Posterior vena cava (tissue), 2 donors: ENCODE measurements at regions not wholly inside any gene's neighbourhood (a gene's known extent, or its start where the extent isn't known, plus 50 kb on each side); places are given as distances from the start of the nearest gene placed in this dataset.

Experiments
- DNase-seq: peaks from one replicate; pipeline ENCODE4 v3.0.0-alpha.2; 2020; ENCODE audit warnings: low spot score
- intact Hi-C, 2 donors: fragments of 100-400 bp; cut with DNase I; formaldehyde crosslinking; loops; one replicate each; pipeline versions ENCODE4 v1.14.1 to v1.14.2; 2022 to 2023
- donor health status: DM: yes; HTN: yes; CAD: no.
- donor health status: DM: yes; HTN: yes; CAD: no.

DNA sequence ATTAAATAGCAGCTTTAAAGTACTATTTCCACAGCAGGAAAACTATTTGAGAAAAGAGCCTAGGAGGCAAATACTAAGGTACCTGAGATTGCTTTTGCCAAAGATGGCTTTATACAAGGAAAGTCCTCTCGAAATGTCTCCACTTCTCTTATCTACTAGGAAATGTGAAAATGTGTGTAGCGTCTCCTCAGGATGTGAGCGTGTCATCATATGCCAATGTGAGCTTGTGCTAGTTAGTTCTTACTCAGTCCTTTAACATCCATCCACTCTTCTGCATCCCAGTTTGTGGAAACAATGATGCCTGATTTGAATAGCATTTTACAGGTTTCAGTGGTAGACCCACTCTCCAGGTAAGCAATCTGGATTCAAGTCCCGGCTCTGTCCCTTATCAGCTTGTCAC, 421.0 kb downstream of the DYNC2H1 start:
- no peak for DNase-seq
- intact Hi-C loops = no loop called here

DNA sequence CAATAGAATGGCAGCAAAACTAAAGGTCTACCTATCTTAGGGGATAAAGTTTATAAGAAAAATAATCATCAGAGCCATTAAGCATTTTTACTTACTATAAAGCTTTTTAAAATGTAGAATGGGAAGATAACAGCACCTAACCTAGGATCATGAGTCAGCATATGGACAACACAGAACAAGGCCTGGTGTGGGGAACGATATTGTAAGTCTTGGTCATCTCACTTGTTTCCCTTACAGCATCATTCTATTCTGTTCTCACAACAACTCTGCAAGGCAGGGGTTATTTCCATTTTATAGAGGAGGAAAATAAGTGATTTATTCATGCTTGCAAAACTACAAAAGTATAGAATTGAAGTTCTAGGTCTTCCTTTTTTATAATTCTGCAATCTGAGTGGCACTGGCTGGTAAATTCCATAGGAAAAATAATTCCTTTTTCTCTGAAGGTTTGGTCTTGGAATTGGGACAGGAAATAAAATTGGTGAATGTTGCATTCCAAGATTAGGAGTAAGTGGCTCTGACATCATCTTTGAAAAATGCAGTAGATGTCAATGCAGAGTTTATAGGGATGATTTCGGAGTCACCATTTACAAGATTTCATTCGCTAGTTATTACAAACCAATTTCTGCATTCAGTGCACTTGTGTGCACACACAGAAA, 423.0 kb downstream of the DYNC2H1 start:
- no peak for DNase-seq
- intact Hi-C loops = no loop called here

DNA sequence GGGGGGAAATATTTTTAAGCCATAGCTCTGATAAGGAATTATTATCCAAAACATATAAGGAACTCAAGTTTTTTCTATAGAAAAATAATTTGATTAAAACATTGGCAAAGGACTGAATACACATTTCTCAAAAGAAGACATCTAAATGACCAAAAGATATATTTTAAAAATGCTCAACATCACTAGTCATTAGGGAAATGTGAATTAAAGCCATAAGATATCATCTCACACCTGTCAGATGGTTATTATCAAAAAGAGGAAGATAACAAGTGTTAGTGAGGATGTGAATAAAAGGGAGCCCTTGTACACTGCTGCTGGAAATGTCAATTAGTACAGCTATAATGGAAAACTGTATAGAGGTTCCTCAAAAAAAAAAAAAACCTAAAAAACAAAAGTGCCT, 425.0 kb downstream of the DYNC2H1 start:
- intact Hi-C loops = no loop called here
- no peak for DNase-seq

DNA sequence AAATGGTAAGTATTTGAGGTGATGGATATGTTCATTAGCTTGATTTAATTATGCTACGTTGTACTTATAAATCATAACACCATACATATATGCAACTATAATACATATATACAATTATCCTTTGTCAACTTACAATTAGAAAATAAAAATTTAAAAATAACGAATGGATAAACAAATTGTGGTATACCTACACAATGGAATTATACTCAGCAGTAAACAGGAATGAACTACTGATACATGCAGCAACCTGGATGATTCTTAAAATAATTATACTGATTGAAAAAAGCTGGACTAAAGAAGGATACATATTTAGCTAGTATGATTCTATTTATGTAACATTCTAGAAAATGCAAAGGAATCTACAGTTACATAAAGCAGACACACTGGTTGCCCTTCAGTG, 425.7 kb downstream of the DYNC2H1 start:
- intact Hi-C loops = no loop called here
- no peak for DNase-seq

DNA sequence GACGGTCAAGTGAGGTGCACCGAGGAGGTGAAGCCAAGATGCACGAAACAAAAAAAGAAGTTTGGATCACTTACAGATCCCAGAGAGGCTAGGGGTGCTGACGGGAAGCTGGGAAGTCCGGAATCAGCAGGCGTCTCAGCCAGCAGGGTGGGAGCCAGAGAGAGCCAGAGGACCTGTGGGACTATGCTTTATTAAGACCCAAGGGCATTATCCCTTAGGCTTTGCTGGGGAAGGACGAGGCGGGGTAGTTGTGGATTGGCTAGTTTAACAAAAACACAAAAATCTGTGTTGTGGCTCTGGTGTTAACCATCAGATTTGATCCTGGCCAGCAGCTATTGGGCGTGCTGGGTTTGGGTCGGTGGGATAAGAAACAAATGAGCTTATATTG, 427.1 kb downstream of the DYNC2H1 start:
- intact Hi-C loops = no loop called here
- DNase-seq = no peak

DNA sequence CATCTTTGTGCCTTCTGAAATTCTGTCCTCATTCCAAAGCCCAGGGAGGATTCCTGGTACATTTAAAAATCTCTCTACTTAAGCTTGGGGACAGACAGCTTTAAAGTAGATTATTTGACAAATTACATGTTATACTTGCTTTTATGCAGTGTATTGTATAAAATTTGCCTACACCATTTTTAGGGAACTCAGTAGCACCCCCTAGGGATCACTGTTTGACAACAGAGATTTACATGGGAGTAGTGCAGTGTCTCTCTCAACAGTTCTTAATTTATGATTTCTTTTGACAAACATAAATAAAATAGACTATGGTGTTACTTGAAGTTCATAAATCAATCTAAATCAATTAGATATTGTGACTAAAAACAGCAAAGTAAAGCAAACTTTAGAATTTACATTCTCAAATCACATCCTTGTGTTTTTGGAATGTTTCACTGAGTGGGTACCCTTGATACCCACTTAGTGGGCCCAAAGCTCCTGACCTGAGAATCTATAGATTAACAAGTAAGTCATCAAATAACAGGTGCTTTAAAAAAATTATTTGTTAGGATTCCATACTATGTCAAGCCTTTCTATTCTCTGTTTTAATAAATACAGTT, 428.8 kb downstream of the DYNC2H1 start:
- no peak for DNase-seq
- intact Hi-C loops = no loop called here

DNA sequence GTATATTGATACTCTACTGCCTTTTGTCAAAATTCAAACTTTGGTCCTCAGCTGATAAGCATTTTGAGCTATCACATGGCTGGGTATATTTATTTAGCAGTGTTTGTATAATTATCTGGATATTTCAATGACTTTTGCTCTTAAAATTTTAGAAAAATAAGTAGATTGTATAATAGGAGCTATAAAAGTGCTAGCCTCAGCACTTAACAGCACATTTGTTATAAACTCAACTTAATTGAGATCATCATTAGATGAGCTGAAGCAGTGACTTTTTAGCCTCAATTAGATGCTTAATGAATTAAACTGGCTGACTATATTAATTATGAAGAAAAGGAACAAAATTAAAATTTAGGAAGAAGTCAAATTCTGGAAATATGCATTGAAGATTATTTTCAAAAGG, 429.9 kb downstream of the DYNC2H1 start:
- intact Hi-C loops = no loop called here
- no peak for DNase-seq

DNA sequence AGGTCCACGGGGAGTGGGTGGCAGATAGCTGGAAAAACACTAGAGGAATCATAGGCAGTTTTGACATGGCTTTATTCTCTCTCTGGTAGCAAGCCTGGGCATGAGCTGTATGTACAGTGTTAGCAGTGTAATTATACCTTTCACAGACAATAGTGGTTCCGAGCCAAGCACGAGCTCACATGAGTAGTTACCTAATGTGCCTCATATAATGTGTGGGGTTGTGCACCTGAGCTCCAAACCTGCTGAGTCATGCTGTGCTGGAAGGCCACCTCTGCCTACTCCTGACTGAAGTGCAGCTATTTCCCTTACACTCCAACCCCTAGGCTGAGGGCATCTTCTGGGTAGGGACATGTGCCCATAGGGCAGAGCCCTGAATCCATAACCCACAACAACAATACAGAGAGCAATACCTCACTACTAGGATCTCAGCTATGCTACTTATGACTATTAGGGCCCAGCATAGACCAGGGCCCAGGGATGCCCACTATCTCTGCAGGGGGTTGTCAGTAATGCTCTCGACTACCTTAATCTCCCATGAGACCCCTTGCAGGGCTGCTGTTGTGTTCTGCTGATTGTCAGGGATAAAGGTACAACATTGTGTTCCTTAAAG, 432.1 kb downstream of the DYNC2H1 start:
- intact Hi-C loops = no loop called here
- DNase-seq = no peak

DNA sequence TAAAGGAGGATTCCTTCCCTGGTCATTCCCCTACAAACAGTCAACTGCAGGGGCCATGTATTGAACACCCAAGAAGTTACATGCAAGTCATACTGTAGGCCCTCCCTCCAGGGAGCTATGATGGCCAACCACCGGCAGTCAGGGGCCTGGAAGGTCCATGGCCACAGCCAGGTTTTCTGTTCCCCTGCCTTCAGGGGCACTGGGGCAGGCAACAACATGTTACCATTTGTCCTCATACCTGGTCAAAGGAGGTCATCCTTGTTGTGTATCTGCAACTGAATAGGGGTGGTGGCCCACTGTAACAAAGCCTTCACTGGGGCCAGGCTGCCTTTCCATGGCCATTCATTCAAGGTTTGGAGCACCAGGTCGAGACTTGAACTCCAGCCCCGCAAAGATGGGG, 433.6 kb downstream of the DYNC2H1 start:
- intact Hi-C loops = no loop called here
- DNase-seq = no peak

DNA sequence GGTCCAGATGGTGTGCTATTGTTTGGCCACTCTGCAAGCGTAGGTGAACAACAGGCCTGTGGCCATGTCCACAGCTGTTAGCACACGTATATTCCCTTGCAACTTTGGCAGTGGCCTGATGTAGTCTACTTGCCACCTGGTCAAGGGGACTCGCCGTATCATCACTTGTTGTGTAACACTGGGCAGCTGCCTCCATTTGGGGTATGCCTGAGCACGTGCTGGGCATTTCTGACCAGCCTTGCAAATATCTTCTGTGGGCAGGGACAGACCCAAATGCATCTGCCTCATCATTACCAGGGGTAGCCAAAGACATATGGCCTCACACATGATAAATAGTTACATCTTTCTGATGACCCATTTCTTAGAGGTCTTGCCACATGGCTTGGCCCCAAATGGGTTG, 434.2 kb downstream of the DYNC2H1 start:
- intact Hi-C loops = no loop called here
- no peak for DNase-seq

DNA sequence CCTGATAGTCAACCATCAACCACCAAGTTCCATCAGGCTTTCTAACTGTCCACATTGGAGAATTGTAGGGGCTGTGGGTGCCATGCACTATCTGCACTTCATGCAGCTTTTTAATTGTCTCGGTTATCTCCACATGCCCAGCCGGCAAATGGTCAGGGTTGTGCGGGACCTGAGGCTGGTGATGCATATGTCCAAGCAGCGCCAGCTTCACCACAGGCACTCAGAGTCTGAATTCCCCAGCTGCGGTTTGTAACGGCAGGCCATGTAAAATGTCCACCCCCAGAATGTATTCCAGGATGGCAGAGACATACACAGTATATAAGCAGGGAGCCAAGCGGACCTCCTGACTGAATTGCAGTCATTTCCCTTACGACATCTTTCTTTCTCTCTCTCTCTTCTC, 435.6 kb downstream of the DYNC2H1 start:
- DNase-seq = no peak
- intact Hi-C loops = no loop called here

DNA sequence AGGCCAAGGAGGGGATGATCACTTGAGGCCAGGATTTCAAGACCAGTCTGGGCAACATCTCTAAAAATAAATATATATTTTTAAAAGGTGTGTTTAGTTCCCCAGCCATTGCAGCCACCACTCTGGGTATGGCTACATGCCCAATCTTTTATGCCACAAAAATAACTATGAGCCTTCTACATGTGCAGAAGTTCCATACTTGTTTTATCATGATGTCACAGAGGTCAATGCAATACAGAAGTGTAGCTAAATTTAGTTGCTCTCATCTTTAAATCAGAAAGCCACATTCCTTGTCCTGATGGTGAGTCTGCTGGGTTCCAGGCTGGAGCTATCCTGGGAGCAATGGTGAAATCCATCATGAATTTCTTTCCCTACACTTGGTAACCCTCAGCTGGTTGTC, 436.3 kb downstream of the DYNC2H1 start:
- DNase-seq = no peak
- intact Hi-C loops = no loop called here

DNA sequence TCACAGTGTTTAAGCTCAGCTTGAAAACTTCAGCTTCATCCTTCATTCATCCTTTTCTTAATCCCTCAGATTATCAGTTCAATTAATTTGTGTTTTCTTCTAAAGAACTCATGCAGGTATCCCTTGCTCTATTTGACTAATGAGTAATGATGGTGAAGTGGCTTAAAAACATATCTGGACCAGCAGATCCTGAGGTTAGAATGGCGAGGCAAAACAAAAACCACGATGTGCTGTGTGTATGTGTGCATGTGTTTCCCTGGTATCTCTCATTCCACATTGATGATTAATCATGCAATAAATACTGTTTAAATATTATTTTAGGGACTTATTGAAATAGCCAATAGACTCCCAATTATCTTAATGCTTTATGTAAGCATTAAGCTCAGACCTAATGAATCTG, 437.0 kb downstream of the DYNC2H1 start:
- DNase-seq = no peak
- intact Hi-C loops = no loop called here

DNA sequence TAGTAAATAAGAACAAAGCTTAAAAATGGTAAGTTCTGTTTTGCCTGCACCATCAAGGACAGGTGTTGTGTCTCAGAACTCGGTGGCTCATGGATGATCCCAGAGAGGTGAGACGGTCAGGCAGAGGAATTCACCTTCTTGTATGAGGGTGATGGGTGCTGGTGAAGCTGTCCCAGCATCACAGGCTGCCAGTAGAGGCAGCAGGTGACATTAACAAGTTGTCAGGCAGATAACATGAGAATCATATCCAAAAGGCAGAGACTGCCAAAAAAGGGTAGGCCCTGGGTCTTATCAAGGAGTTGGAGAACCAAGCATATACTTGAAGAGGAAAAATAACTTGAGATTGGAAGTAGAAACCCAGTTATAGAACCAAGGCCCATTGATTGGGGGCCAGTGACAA, 437.8 kb downstream of the DYNC2H1 start:
- intact Hi-C loops = no loop called here
- DNase-seq = no peak

DNA sequence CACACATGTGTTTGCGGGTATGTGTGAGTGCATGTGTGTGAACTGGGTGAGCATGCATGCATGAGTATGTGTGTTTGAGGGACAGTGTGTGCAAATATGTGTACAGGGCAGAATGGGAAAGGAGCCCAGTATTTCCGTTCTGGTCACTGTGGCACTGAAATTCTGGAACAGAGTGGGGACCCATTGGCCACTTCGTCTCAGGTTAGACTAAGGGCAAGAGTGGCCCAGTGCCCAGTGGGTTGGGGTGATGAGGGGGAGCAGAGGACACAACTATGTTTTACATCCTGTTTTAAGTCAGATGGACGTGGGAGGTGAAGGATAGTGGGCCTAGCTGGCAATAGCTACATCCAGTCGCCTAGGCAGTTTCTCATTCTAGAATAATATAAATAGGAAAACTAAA, 438.5 kb downstream of the DYNC2H1 start:
- intact Hi-C loops = no loop called here
- DNase-seq = no peak

DNA sequence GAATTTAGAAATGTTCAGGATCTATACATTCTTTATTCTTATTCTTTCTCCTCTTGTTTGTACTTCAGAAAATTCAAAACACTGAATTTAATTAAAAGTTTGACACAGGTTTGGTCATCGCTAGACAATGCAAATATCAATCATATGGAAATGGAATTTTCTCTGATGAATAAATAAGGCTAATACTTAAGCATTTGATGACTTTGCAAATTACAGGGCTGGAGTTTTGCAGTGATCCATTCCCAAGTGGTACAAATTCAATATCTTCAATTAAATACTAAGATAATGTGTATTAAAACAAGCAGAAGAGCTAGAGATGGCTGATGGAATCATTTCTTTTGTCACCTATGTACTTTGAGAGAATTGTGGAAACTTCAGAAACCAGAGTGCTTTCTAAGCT, 439.6 kb downstream of the DYNC2H1 start:
- DNase-seq = no peak
- intact Hi-C loops = no loop called here

DNA sequence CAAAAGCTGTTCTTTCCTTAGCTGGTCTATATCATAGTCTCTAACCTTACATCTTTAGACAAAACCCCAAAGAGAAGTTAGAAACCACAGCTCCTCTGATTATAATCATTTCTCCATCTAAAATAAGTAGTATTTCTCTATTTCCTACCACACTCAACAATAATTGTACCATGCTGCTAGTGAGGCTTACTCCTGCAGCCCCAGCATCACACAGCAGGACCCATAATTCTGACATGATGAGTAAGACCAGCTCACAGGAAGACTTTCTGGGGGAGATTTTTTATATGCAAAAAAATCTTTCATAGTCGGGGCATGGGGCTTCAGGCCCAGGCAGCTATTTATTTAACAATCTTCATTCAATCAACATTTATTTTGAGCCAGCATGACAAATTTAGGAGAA, 441.6 kb downstream of the DYNC2H1 start:
- no peak for DNase-seq
- intact Hi-C loops = no loop called here

DNA sequence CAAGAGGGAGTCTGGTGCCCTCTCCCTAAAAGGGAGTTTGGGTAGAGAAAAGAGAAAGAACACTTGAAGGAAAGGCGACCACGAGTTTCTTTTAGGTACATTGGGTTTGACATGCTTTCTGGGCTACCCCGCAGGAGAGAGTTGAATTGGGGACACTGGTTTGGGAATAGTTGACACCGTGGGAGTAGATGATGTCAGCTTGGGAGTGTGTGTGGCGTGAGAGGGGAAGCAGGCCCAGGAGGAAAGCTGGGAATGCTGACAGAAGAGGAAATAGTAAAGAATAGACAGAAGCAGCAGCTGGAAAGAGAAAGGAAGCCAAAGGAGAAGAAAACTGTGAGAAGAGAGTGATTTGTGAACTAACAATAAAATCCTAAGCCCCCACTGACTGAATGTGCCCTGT, 442.9 kb downstream of the DYNC2H1 start:
- intact Hi-C loops = no loop called here
- DNase-seq = no peak

DNA sequence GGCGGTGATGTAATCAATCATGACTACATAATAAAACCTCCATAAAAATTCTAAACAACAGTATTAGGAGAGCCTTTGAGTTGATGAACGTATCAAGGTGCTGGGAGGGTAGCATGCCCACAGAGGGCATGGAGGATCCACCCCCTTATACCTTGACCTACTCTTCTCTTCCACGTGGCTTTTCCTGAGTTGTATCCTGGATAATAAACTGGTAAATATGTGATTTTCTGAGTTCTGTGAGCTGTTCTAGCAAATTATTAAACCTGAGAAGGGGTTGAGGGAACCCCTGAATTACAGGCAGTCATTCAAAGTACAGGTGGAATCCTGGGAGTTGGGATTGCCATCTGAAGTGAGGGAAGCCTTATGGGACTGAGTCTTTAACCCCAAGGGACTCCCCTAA, 446.9 kb downstream of the DYNC2H1 start:
- intact Hi-C loops = no loop called here
- DNase-seq = no peak

DNA sequence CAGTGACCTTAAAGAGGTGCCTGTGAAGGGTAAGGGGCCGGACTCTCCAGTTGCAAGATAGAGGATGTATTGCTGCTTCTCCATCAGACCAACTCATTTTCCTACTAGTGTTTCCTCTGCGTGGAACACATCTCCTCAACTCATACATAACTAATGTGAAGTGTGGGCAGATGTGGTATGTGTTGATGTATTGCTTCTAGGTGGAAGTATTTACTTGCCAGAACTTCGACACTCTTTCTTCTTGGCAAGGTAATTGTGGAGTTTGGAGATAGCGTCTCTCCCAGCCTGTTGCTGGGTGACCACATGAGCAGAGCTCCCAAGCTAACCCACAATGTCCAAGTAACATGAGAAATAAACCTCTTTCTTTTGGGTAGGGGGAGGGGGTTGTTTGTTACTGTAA, 456.9 kb downstream of the DYNC2H1 start:
- intact Hi-C loops = no loop called here
- no peak for DNase-seq

DNA sequence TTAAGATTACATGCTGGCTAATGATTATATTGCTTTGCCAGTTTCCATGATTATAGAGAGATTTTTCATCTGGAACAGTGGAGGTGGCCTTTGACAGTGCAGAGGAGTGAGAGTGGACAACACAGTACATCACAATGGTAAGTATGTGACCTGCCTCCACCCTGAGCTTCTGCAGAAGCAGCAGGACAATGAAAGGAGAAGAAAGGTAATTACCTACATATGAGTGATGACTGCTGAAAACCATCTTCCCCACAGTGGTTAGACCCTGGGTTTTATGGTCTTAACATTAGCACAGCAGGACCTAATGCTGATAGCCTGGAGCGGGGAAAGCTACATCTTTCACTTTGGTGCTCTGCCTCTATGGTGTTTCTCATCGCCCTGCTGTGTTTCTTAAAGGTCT, 454.7 kb upstream of the DDI1 start:
- intact Hi-C loops = loop anchor here in 1 of 2 donors (5.0 kb wide), 1 partner anchor 259 kb away; no protein-coding TSS in a partner anchor
- no peak for DNase-seq
